ENCODE measurements at regions not wholly inside any gene's neighbourhood (a gene's known extent, or its start where the extent isn't known, plus 50 kb on each side); places are given as distances from the start of the nearest gene placed in this dataset.

GRCh38 chr5:105460721-105461120 is 1898.1 kb upstream of the NUDT12 start:
- TF ChIP-seq CHD2 (IDR thresholded peaks at IDR 0.05; ENCODE audit: low read length, partially characterized antibody) (no peak), EP300 (IDR thresholded peaks at IDR 0.05; ENCODE audit: borderline replicate concordance in 1 of 2, low read depth in 1 of 2, low read length in 1 of 2) (no peak), FOXJ3 (CRISPR knock-in tag; IDR thresholded peaks at IDR 0.05) (no peak)
- POLR2A ChIA-PET = no interaction called here
- Histone ChIP-seq H4K20me1 (ENCODE audit: insufficient read depth) (no peaks in the 10 kb centered on the region), H3K27me3 (ENCODE audit: insufficient read depth) (no peaks in the 10 kb centered on the region), H3K4me3 (ENCODE audit: low read depth in 2 of 2, low read length in 1 of 2) (no peak overlapping the region), H3K9ac (no peak overlapping the region), H3K4me1 (ENCODE audit: control insufficient read depth in 1 of 2, insufficient read depth in 2 of 2, low read depth in 1 of 2, low read length in 1 of 2) (no peaks in the 10 kb centered on the region), H3K36me3 (replicated peaks in 1 of 2; ENCODE audit: control insufficient read depth in 1 of 2, insufficient read depth in 2 of 2, low read length in 1 of 2) (no peaks in the 10 kb centered on the region), H3K79me2 (ENCODE audit: insufficient read depth) (no peaks in the 10 kb centered on the region; the same call in 1 of the 2 replicates), H2AFZ (ENCODE audit: low read depth) (no peak overlapping the region), H3K9me3 (no peaks in the 10 kb centered on the region), H3F3A (replicated peaks; ENCODE audit: insufficient read depth) (no peaks in the 10 kb centered on the region), H3K27ac (ENCODE audit: low read depth in 2 of 2, low read length in 1 of 2) (no peak overlapping the region), H3K9me2 (no peaks in the 10 kb centered on the region), H3K4me2 (no peak overlapping the region)
- CTCF ChIA-PET = no interaction called here
- no peak for DNase-seq
- 90% methylated on average over 3 of the region's 4 CpGs for WGBS (ENCODE audit: low lambda C conversion rate)

GRCh38 chr5:105453216-105453807 is 1890.7 kb upstream of the NUDT12 start:
- H2AFZ ChIP-seq (ENCODE audit: low read depth) = no peak overlapping the region
- WGBS (ENCODE audit: low lambda C conversion rate) = 64% methylated on average over 3 of the region's 3 CpGs
- no peak for DNase-seq
- ChIA-PET CTCF (no interaction called here), POLR2A (no interaction called here)
- no peaks in the 10 kb centered on the region for H3F3A ChIP-seq (replicated peaks; ENCODE audit: insufficient read depth)
- no peak overlapping the region for H3K9ac ChIP-seq
- H3K4me1 ChIP-seq (ENCODE audit: control insufficient read depth in 1 of 2, insufficient read depth in 2 of 2, low read depth in 1 of 2, low read length in 1 of 2) = no peaks in the 10 kb centered on the region
- H3K9me3 ChIP-seq = no peaks in the 10 kb centered on the region
- no peaks in the 10 kb centered on the region for H3K27me3 ChIP-seq (ENCODE audit: insufficient read depth)
- TF ChIP-seq TCF12 (IDR thresholded peaks at IDR 0.05) (no peak), POLR2AphosphoS5 (IDR thresholded peaks at IDR 0.05; ENCODE audit: low read depth, low read length) (no peak), NRF1 (IDR thresholded peaks at IDR 0.05; ENCODE audit: low read depth, low read length) (no peak), TAF1 (IDR thresholded peaks at IDR 0.05; ENCODE audit: borderline replicate concordance, low read depth, low read length) (no peak), FOXJ3 (CRISPR knock-in tag; IDR thresholded peaks at IDR 0.05) (no peak), REST (IDR thresholded peaks at IDR 0.05; ENCODE audit: low read depth, low read length) (no peak), CTCF (IDR thresholded peaks at IDR 0.05) (no peak), ZBTB33 (IDR thresholded peaks at IDR 0.05; ENCODE audit: borderline replicate concordance, low read depth) (no peak), TEAD4 (IDR thresholded peaks at IDR 0.05; ENCODE audit: borderline replicate concordance, insufficient read depth) (no peak), JUND (IDR thresholded peaks at IDR 0.05) (no peak), SIN3A (IDR thresholded peaks at IDR 0.05; ENCODE audit: borderline replicate concordance, low read depth, low read length) (no peak), GABPA (IDR thresholded peaks at IDR 0.05; ENCODE audit: low read depth) (no peak), RCOR1 (IDR thresholded peaks at IDR 0.05; ENCODE audit: low read length) (no peak), RFX5 (IDR thresholded peaks at IDR 0.05; ENCODE audit: low read length) (no peak), YY1 (IDR thresholded peaks at IDR 0.05; ENCODE audit: low read depth) (no peak), USF1 (IDR thresholded peaks at IDR 0.05; ENCODE audit: borderline replicate concordance, low read depth) (no peak), PBX3 (IDR thresholded peaks at IDR 0.05) (no peak), MEF2A (IDR thresholded peaks at IDR 0.05; ENCODE audit: borderline replicate concordance, low read depth) (no peak)
- no peaks in the 10 kb centered on the region for H4K20me1 ChIP-seq (ENCODE audit: insufficient read depth)
- no peak overlapping the region for H3K4me2 ChIP-seq
- no peaks in the 10 kb centered on the region for H3K36me3 ChIP-seq (replicated peaks in 1 of 2; ENCODE audit: control insufficient read depth in 1 of 2, insufficient read depth in 2 of 2, low read length in 1 of 2)
- H3K9me2 ChIP-seq = peaks cover 3% of the 10 kb centered on the region; the same call in 1 of the 2 replicates
- no peak overlapping the region for H3K4me3 ChIP-seq (ENCODE audit: low read depth in 2 of 2, low read length in 1 of 2)
- H3K27ac ChIP-seq (ENCODE audit: low read depth in 2 of 2, low read length in 1 of 2) = no peak overlapping the region
- H3K79me2 ChIP-seq (ENCODE audit: insufficient read depth) = no peaks in the 10 kb centered on the region; the same call in 1 of the 2 replicates
